HG03135 (cell line): ENCODE measurements at regions not wholly inside any gene's neighbourhood (a gene's known extent, or its start where the extent isn't known, plus 50 kb on each side); places are given as distances from the start of the nearest gene placed in this dataset.
A peak's percentile ranks its signal among the peaks of the same experiment; 100 is the strongest.
"Not testable (repeated sequence)": the region's sequence is repeated elsewhere in the genome, so short reads cannot be mapped to it uniquely, and the experiment has no call there.

Experiments
- ATAC-seq: cut with Tn5 transposase; IDR thresholded peaks from one replicate; pipeline ENCODE4 v1.9.1; 2021; ENCODE audit warnings: mild to moderate bottlenecking, moderate library complexity; ENCODE audit not compliant: unreplicated experiment

DNA sequence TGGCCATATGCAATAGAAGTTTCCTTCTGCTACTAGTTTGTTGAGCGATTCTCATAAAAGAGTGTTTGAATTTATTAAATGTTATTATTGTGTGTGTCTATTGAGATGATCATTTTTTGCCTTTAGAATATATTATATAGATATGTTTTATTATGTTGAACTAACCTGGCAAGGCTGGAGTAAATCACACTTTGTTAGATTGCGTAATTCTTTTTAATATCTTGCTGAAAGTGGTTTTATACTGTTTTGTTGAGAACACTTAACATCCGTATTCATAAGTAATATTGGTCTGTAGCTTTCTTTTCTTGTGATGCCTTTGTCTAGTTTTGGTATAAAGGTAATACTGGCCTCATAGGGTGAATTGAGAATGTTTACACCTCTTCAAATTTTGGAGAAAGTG, 574.3 kb upstream of the PCDH20 start:
- no peak for ATAC-seq

DNA sequence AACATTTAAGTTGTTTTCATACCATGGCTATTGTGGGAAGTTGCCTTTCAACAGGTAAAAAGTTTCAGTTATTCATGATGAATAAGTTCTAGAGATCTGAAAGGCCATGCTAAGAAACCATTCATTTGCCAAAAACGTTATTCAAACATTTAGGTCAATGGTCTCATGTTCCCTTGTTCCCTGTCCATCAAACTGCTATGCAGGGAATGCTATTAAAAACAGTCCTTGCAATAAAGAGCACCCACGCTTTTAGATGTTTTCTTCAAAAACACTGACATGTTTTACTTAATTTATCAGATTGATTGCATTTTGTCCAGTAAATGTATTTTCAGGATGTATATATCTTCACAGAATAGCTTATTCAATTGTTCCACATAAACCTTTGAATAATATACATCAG, 573.2 kb upstream of the PCDH20 start:
- no peak for ATAC-seq

DNA sequence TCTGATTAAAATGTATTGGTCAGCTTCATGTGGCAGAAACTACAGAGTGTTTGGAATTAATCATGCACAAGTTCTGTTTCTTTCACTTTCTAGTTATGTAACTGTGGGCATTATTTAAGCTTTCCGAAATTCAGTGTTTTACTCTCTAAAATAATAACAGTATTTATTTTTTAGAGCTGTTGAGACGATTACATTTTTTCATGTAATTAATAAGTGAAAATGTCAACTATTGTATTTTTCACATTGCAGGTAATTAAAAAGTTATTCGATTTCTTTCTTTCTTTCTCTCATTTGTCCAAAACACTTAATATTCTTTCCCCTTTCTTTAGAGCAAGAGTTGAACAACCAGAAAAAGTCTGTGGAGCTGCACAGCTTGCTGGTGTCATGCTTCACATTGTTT, 559.4 kb upstream of the PCDH20 start:
- ATAC-seq: no peak

GRCh38 chr13:61965756-61966155, 550.1 kb upstream of the PCDH20 start:
- ATAC-seq: no peak

GRCh38 chr13:61960981-61961380, 545.3 kb upstream of the PCDH20 start:
- ATAC-seq: no peak

- ATAC-seq: no peak
Measured at GRCh38 chr13:61954092-61954491, 538.4 kb upstream of the PCDH20 start.

DNA sequence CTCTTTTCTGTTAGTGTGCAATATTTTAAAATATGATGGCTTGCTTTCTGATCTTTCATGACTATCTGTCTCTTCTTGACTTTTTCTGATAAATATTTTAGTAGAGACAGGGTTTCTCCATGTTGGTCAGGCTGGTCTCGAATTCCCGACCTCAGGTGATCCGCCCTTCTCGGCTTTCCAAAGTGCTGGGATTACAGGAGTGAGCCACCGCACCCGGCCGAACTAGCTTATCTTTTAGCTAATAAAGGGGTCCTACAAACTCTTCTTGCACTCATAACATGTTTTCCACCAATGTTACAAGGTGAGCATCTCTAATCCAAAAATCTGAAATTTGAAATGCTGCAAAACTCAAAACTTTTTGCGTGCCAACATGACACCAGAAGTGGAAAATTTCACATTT, 535.2 kb upstream of the PCDH20 start:
- no peak for ATAC-seq

DNA sequence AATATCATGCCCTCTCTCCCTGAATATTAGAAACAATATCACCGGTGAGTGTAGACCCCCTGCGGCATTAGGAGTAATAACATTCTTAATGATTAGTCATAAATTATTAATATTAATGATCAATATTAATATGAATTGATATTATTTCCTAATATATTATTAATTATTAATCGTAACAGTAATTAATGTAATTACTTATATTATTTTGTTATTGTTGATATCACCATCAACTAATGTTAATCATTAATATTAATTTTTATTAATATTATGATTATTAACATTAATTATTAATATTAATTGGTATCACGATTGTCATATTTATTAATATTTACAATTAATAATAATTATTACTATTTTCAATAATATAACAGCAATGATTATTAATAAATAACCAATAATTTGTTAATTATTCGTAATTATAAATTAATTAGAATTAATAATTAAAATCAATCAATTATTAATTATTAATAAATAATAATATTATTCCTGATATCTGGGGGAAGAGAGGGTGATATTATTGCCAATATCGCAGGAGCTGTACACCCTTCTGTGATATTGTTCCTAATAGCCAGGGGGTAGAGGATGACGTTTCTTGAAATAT, 528.8 kb upstream of the PCDH20 start:
- ATAC-seq: no peak

GRCh38 chr13:61935710-61936109, 520.1 kb upstream of the PCDH20 start:
- no peak for ATAC-seq

- ATAC-seq: no peak
Measured at GRCh38 chr13:61927648-61928047, 512.0 kb upstream of the PCDH20 start.

GRCh38 chr13:61918841-61919240, 503.2 kb upstream of the PCDH20 start:
- no peak for ATAC-seq

DNA sequence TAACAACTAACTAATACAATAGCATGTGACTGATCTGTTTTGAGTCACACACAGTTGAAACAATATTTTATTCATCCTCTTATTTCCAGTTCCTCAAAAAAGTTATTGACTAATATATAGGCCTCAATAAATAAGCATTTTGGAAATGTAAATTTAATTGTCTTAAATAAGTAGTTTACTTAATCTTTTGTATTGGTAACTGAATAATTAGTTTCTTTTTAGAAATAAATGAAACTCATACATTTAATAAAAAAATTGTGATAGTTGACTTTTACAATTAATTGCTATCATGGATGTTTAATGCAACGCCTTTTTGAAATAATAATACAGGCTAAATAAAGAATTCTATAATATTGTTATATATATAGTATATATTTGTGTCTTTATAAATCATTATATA, 500.8 kb upstream of the PCDH20 start:
- ATAC-seq: no peak

GRCh38 chr13:61913183-61913582, 497.5 kb upstream of the PCDH20 start:
- no peak for ATAC-seq

GRCh38 chr13:61908906-61909615, 493.4 kb upstream of the PCDH20 start:
- ATAC-seq: no peak

- no peak for ATAC-seq
Measured at GRCh38 chr13:61905054-61905453, 489.4 kb upstream of the PCDH20 start.

DNA sequence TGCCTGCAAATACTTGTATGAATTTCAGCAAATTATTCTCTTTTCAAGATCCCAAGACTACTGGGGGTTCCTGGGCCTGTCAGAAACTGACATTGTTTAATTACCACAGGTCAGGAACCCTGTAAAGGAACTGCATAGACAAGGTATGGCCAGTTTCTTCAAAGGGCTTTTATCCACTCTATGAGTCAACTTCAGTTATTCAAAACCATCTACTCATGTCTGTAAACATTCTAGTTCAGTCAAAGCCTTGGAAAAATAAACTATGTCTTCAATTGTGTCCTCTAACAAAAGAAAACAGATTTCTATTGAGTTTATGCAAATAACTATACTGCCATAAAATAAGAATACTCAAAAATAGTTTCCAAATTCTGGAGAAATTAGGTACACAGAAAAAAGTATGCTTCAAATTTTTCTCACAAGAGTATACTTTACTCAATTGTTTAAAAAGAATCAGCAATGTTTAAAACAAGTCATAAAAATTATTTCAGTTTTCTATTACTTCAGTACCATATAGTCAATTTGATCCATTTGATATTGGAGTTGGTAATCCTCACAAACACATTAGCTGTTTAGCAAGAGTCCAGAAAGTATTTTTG, 486.4 kb upstream of the PCDH20 start:
- no peak for ATAC-seq

DNA sequence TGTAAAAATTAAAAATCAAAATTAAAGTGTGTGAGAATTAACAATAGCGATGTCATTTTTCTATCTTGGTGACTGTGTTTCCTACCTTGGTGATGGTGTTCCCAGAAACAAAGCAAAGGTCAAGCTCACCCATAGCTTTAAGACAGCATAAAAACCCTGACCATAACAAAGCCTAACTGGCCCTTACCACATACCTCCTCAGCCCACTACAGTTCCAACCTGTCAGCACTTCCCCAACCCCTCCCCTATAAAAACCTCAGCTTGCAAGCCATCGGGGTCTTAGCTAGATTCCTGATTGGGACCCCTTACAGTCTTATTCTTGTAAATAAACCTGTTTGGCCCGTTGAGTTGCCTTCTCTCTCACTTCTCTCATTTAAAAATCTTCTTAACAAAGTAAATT, 484.4 kb upstream of the PCDH20 start:
- no peak for ATAC-seq

GRCh38 chr13:61898207-61898606, 482.6 kb upstream of the PCDH20 start:
- no peak for ATAC-seq

GRCh38 chr13:61891401-61891800, 475.8 kb upstream of the PCDH20 start:
- no peak for ATAC-seq

- ATAC-seq: no peak
Measured at GRCh38 chr13:61884830-61885229, 469.2 kb upstream of the PCDH20 start.

DNA sequence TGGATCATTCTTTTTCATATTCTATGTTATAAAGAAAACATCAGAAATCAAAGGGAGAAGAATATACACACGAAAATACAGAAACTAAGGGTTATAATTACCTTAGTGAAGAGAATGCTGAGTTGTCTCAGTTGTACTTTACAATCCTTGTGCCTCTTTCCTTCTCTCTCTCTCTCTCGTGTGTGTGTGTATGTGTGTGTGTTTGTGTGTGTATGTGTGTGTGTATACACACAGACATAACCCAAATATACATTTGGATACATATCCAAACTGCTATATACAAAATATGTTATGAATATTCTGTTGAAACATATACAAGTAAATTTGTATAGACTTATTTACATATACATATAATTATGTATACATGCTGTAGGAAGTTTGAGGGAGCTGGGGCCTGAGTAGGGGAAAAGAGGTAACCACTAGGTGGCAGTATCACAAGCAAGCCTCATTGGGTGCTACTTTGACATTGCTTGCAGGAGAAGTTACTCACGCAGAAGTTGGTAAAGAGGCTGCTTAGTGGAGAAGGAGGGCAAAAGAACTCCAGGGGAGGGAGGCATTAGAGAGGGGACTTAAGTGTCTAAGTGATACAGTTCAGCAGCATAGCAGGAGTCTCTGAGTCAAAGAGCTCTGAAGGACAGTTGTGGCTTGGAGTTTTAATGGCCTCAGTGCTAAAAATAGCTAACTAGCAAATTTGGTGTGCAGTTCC, 465.1 kb upstream of the PCDH20 start:
- peak; percentile 71 for ATAC-seq

- ATAC-seq: not testable (repeated sequence)
Measured at GRCh38 chr13:61878565-61878964, 462.9 kb upstream of the PCDH20 start.
